Uterus (tissue), 2 donors: ENCODE measurements at regions not wholly inside any gene's neighbourhood (a gene's known extent, or its start where the extent isn't known, plus 50 kb on each side); places are given as distances from the start of the nearest gene placed in this dataset.

Experiments used
- POLR2A ChIP-seq, 2 donors: fragments of 450-650 bp; IDR thresholded peaks; one replicate each; pipeline ENCODE4 v1.6.1; 2016; ENCODE audit warnings: antibody characterized with exemption in 2 of 2, mild to moderate bottlenecking in 1 of 2, moderate library complexity in 1 of 2
- TF ChIP-seq, protein P1 (sequence below), 4 experiments: fragments of 200-600 bp in 2 of 4; fragments of 450-650 bp in 2 of 4; sonication (generic) in 2 of 4; IDR thresholded peaks; one replicate each; pipeline ENCODE4 v1.5.1; 2016 to 2019; ENCODE audit warnings: antibody characterized with exemption in 4 of 4, mild to moderate bottlenecking in 2 of 4, moderate library complexity in 1 of 4

- TF ChIP-seq, protein P1, sequence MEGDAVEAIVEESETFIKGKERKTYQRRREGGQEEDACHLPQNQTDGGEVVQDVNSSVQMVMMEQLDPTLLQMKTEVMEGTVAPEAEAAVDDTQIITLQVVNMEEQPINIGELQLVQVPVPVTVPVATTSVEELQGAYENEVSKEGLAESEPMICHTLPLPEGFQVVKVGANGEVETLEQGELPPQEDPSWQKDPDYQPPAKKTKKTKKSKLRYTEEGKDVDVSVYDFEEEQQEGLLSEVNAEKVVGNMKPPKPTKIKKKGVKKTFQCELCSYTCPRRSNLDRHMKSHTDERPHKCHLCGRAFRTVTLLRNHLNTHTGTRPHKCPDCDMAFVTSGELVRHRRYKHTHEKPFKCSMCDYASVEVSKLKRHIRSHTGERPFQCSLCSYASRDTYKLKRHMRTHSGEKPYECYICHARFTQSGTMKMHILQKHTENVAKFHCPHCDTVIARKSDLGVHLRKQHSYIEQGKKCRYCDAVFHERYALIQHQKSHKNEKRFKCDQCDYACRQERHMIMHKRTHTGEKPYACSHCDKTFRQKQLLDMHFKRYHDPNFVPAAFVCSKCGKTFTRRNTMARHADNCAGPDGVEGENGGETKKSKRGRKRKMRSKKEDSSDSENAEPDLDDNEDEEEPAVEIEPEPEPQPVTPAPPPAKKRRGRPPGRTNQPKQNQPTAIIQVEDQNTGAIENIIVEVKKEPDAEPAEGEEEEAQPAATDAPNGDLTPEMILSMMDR (IDR thresholded peaks at IDR 0.05): no peak
- no peak for TF ChIP-seq POLR2A (IDR thresholded peaks at IDR 0.05)
These were observed 378.6 kb downstream of the REEP3 start for GRCh38 chr10:63899673-63900300.
